ENCODE measurements at regions not wholly inside any gene's neighbourhood (a gene's known extent, or its start where the extent isn't known, plus 50 kb on each side); places are given as distances from the start of the nearest gene placed in this dataset.

- Histone ChIP-seq H3K27ac (ENCODE audit: low read length) (no peak overlapping the region), H3K9me3 (ENCODE audit: control insufficient read depth, low read length) (no peaks in the 10 kb centered on the region), H3K27me3 (ENCODE audit: control insufficient read depth, insufficient read depth) (no peaks in the 10 kb centered on the region), H3K4me1 (ENCODE audit: control insufficient read depth, insufficient read depth, low read length) (peaks cover 4% of the 10 kb centered on the region), H3K4me3 (ENCODE audit: low read length) (no peak overlapping the region)
- intact Hi-C loops (cut with DNase I): no loop called here
- no peak for DNase-seq
- no peak for ATAC-seq
- 49% methylated on average over 3 of the region's 3 CpGs for WGBS
Observed at GRCh38 chr10:10663622-10664021, 354.1 kb upstream of the CELF2 start.

GRCh38 chr10:10665750-10666149, 351.9 kb upstream of the CELF2 start:
- DNase-seq: peak in 1 of 3 donors; percentile 57
- intact Hi-C loops (cut with DNase I): no loop called here
- 46% methylated on average over 6 of the region's 6 CpGs for WGBS
- H3K27me3 ChIP-seq (ENCODE audit: control insufficient read depth, insufficient read depth): no peaks in the 10 kb centered on the region
- peak in 1 of 2 donors; percentile 38 for ATAC-seq
- no peak overlapping the region for H3K4me3 ChIP-seq (ENCODE audit: low read length)
- H3K9me3 ChIP-seq (ENCODE audit: control insufficient read depth, low read length): no peaks in the 10 kb centered on the region
- H3K27ac ChIP-seq (ENCODE audit: low read length): no peak overlapping the region
- peaks cover 4% of the 10 kb centered on the region for H3K4me1 ChIP-seq (ENCODE audit: control insufficient read depth, insufficient read depth, low read length)

GRCh38 chr10:10667466-10667865, 350.2 kb upstream of the CELF2 start:
- no peaks in the 10 kb centered on the region for H3K4me1 ChIP-seq (ENCODE audit: control insufficient read depth, insufficient read depth, low read length)
- H3K4me3 ChIP-seq (ENCODE audit: low read length): no peak overlapping the region
- ATAC-seq: no peak
- WGBS: 77% methylated on average over 5 of the region's 5 CpGs
- DNase-seq: no peak
- H3K9me3 ChIP-seq (ENCODE audit: control insufficient read depth, low read length): no peaks in the 10 kb centered on the region
- intact Hi-C loops (cut with DNase I): no loop called here
- H3K27ac ChIP-seq (ENCODE audit: low read length): no peak overlapping the region
- H3K27me3 ChIP-seq (ENCODE audit: control insufficient read depth, insufficient read depth): no peaks in the 10 kb centered on the region

- Histone ChIP-seq H3K27me3 (ENCODE audit: control insufficient read depth, insufficient read depth) (no peaks in the 10 kb centered on the region), H3K4me3 (ENCODE audit: low read length) (no peak overlapping the region), H3K27ac (ENCODE audit: low read length) (no peak overlapping the region), H3K4me1 (ENCODE audit: control insufficient read depth, insufficient read depth, low read length) (no peaks in the 10 kb centered on the region), H3K9me3 (ENCODE audit: control insufficient read depth, low read length) (no peaks in the 10 kb centered on the region)
- DNase-seq: no peak
- ATAC-seq: peak in 1 of 2 donors; percentile 11
- WGBS: 95% methylated on average over 1 of the region's 1 CpG
- intact Hi-C loops (cut with DNase I): loop anchor here in 1 of 4 donors (10.0 kb wide), 1 partner anchor 442 kb away; no protein-coding TSS in a partner anchor
Observed at GRCh38 chr10:10676972-10677371, 340.7 kb upstream of the CELF2 start.

GRCh38 chr10:10677479-10677878, 340.2 kb upstream of the CELF2 start:
- intact Hi-C loops (cut with DNase I): loop anchor here in 1 of 4 donors (10.0 kb wide), 1 partner anchor 443 kb away; no protein-coding TSS in a partner anchor
- DNase-seq: peak; percentile 56 to 83 (median 74)
- Histone ChIP-seq H3K27me3 (ENCODE audit: control insufficient read depth, insufficient read depth) (no peaks in the 10 kb centered on the region), H3K27ac (ENCODE audit: low read length) (no peak overlapping the region), H3K9me3 (ENCODE audit: control insufficient read depth, low read length) (no peaks in the 10 kb centered on the region), H3K4me1 (ENCODE audit: control insufficient read depth, insufficient read depth, low read length) (no peaks in the 10 kb centered on the region), H3K4me3 (ENCODE audit: low read length) (no peak overlapping the region)
- 54% methylated on average over 3 of the region's 3 CpGs for WGBS
- ATAC-seq: peak; percentile 76 to 87

- DNase-seq (no peak), ATAC-seq (no peak)
- WGBS: 91% methylated on average over 5 of the region's 5 CpGs
- intact Hi-C loops (cut with DNase I): no loop called here
- Histone ChIP-seq H3K4me3 (ENCODE audit: low read length) (no peak overlapping the region), H3K4me1 (ENCODE audit: control insufficient read depth, insufficient read depth, low read length) (no peaks in the 10 kb centered on the region), H3K27me3 (ENCODE audit: control insufficient read depth, insufficient read depth) (no peaks in the 10 kb centered on the region), H3K27ac (ENCODE audit: low read length) (no peak overlapping the region), H3K9me3 (ENCODE audit: control insufficient read depth, low read length) (no peaks in the 10 kb centered on the region)
Observed at GRCh38 chr10:10680496-10680895, 337.2 kb upstream of the CELF2 start.

- Histone ChIP-seq H3K4me3 (ENCODE audit: low read length) (no peak overlapping the region), H3K27me3 (ENCODE audit: control insufficient read depth, insufficient read depth) (no peaks in the 10 kb centered on the region), H3K4me1 (ENCODE audit: control insufficient read depth, insufficient read depth, low read length) (no peaks in the 10 kb centered on the region), H3K9me3 (ENCODE audit: control insufficient read depth, low read length) (no peaks in the 10 kb centered on the region), H3K27ac (ENCODE audit: low read length) (no peak overlapping the region)
- DNase-seq (no peak), ATAC-seq (no peak)
- intact Hi-C loops (cut with DNase I): no loop called here
- 90% methylated on average over 4 of the region's 4 CpGs for WGBS
Observed at GRCh38 chr10:10684972-10685371, 332.7 kb upstream of the CELF2 start.

- intact Hi-C loops (cut with DNase I): no loop called here
- DNase-seq: no peak
- no peak overlapping the region for H3K4me3 ChIP-seq (ENCODE audit: low read length)
- no peaks in the 10 kb centered on the region for H3K4me1 ChIP-seq (ENCODE audit: control insufficient read depth, insufficient read depth, low read length)
- no peaks in the 10 kb centered on the region for H3K9me3 ChIP-seq (ENCODE audit: control insufficient read depth, low read length)
- WGBS: 81% methylated on average over 1 of the region's 1 CpG
- no peak overlapping the region for H3K27ac ChIP-seq (ENCODE audit: low read length)
- ATAC-seq: no peak
- H3K27me3 ChIP-seq (ENCODE audit: control insufficient read depth, insufficient read depth): no peaks in the 10 kb centered on the region
Observed at GRCh38 chr10:10685566-10685965, 332.1 kb upstream of the CELF2 start.

GRCh38 chr10:10687751-10688150, 329.9 kb upstream of the CELF2 start:
- WGBS: 77% methylated on average over 4 of the region's 4 CpGs
- H3K4me3 ChIP-seq (ENCODE audit: low read length): no peak overlapping the region
- intact Hi-C loops (cut with DNase I): no loop called here
- DNase-seq (no peak), ATAC-seq (no peak)
- H3K9me3 ChIP-seq (ENCODE audit: control insufficient read depth, low read length): no peaks in the 10 kb centered on the region
- no peaks in the 10 kb centered on the region for H3K4me1 ChIP-seq (ENCODE audit: control insufficient read depth, insufficient read depth, low read length)
- H3K27me3 ChIP-seq (ENCODE audit: control insufficient read depth, insufficient read depth): no peaks in the 10 kb centered on the region
- H3K27ac ChIP-seq (ENCODE audit: low read length): no peak overlapping the region

- ATAC-seq (no peak), DNase-seq (no peak)
- Histone ChIP-seq H3K9me3 (ENCODE audit: control insufficient read depth, low read length) (no peaks in the 10 kb centered on the region), H3K27ac (ENCODE audit: low read length) (no peak overlapping the region), H3K4me3 (ENCODE audit: low read length) (no peak overlapping the region), H3K4me1 (ENCODE audit: control insufficient read depth, insufficient read depth, low read length) (no peaks in the 10 kb centered on the region), H3K27me3 (ENCODE audit: control insufficient read depth, insufficient read depth) (no peaks in the 10 kb centered on the region)
- intact Hi-C loops (cut with DNase I): no loop called here
- WGBS: 28% methylated on average over 3 of the region's 3 CpGs
Observed at GRCh38 chr10:10699427-10699826, 318.2 kb upstream of the CELF2 start.

GRCh38 chr10:10701084-10701611, 316.5 kb upstream of the CELF2 start:
- WGBS: 83% methylated on average over 5 of the region's 5 CpGs
- Histone ChIP-seq H3K27ac (ENCODE audit: low read length) (no peak overlapping the region), H3K4me3 (ENCODE audit: low read length) (no peak overlapping the region), H3K4me1 (ENCODE audit: control insufficient read depth, insufficient read depth, low read length) (no peaks in the 10 kb centered on the region), H3K9me3 (ENCODE audit: control insufficient read depth, low read length) (no peaks in the 10 kb centered on the region), H3K27me3 (ENCODE audit: control insufficient read depth, insufficient read depth) (no peaks in the 10 kb centered on the region)
- DNase-seq (no peak), ATAC-seq (no peak)
- intact Hi-C loops (cut with DNase I): no loop called here

- no peaks in the 10 kb centered on the region for H3K9me3 ChIP-seq (ENCODE audit: control insufficient read depth, low read length)
- 36% methylated on average over 1 of the region's 1 CpG for WGBS
- DNase-seq (no peak), ATAC-seq (no peak)
- no peaks in the 10 kb centered on the region for H3K27me3 ChIP-seq (ENCODE audit: control insufficient read depth, insufficient read depth)
- no peak overlapping the region for H3K4me3 ChIP-seq (ENCODE audit: low read length)
- H3K27ac ChIP-seq (ENCODE audit: low read length): no peak overlapping the region
- intact Hi-C loops (cut with DNase I): no loop called here
- H3K4me1 ChIP-seq (ENCODE audit: control insufficient read depth, insufficient read depth, low read length): no peaks in the 10 kb centered on the region
Observed at GRCh38 chr10:10702211-10702610, 315.5 kb upstream of the CELF2 start.

All from right cardiac atrium (tissue), 5 donors.